ENCODE measurements at regions not wholly inside any gene's neighbourhood (a gene's known extent, or its start where the extent isn't known, plus 50 kb on each side); places are given as distances from the start of the nearest gene placed in this dataset.
"Not testable (repeated sequence)": the region's sequence is repeated elsewhere in the genome, so short reads cannot be mapped to it uniquely, and the experiment has no call there.

DNA sequence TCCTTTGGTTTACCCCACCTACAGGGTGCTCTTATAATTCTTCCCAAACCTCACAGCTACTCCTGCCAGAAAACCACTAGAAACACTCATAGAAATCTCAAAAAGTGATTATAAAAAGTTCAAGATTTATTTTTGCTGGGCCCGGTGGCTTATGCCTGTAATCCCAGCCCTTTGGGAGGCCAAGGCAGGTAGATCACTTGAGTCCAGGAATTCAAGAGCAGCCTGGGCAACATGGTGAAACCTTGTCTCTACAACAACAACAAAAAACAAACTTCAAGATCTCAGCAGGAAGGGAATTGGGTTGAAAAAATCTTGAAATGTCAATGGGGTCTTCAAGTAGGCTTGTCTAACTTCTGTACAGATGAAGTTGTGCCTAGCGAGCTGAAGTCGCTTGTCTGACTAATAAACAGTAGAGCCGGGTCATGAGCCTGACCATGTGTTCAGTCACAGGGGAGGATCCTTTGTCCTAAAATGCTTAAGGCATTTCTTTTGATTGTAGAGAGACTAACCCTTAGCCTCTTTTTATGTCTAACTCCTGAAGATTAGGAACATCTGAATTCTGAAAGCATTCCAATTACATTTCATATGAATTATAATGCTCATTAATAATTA, 124.6 kb downstream of the NOC3L start:
- DNase-seq (ENCODE audit: low read depth in 2 of 2) = no peak
- TF ChIP-seq, protein P1, sequence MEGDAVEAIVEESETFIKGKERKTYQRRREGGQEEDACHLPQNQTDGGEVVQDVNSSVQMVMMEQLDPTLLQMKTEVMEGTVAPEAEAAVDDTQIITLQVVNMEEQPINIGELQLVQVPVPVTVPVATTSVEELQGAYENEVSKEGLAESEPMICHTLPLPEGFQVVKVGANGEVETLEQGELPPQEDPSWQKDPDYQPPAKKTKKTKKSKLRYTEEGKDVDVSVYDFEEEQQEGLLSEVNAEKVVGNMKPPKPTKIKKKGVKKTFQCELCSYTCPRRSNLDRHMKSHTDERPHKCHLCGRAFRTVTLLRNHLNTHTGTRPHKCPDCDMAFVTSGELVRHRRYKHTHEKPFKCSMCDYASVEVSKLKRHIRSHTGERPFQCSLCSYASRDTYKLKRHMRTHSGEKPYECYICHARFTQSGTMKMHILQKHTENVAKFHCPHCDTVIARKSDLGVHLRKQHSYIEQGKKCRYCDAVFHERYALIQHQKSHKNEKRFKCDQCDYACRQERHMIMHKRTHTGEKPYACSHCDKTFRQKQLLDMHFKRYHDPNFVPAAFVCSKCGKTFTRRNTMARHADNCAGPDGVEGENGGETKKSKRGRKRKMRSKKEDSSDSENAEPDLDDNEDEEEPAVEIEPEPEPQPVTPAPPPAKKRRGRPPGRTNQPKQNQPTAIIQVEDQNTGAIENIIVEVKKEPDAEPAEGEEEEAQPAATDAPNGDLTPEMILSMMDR (IDR thresholded peaks at IDR 0.05; ENCODE audit: low read depth, low read length) = no peak
- H3K4me3 ChIP-seq (replicated peaks in 1 of 2; ENCODE audit: low read depth in 2 of 2, low read length in 2 of 2) = no peak overlapping the region

GRCh38 chr10:94239696-94240095, 123.0 kb downstream of the NOC3L start:
- H3K4me3 ChIP-seq (replicated peaks in 1 of 2; ENCODE audit: low read depth in 2 of 2, low read length in 2 of 2) = no peak overlapping the region
- TF ChIP-seq, protein P1 (IDR thresholded peaks at IDR 0.05; ENCODE audit: low read depth, low read length) = no peak
- no peak for DNase-seq (ENCODE audit: low read depth in 2 of 2)

DNA sequence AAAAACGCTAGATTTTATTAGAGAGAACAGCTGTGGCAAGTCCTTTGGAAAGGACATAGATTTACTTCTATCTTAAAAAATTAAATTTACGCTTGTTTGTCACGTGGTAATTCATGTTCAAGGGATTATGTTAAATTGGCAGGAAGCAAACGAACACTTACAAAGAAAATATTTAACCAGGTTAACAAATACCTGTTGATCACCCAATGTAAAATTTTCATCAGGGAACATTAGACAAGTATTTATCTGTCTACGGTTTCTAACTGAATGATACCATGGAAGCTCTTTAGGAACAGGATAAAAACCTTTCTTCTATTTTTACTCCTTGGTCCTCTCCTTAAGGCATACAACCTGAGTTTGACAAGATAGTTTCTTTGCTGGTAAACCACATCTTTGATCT, 122.2 kb downstream of the NOC3L start:
- TF ChIP-seq, protein P1 (IDR thresholded peaks at IDR 0.05; ENCODE audit: low read depth, low read length) = no peak
- DNase-seq (ENCODE audit: low read depth in 2 of 2) = no peak
- no peak overlapping the region for H3K4me3 ChIP-seq (replicated peaks in 1 of 2; ENCODE audit: low read depth in 2 of 2, low read length in 2 of 2)

GRCh38 chr10:94240901-94241300, 121.8 kb downstream of the NOC3L start:
- TF ChIP-seq, protein P1 (IDR thresholded peaks at IDR 0.05; ENCODE audit: low read depth, low read length) = no peak
- no peak for DNase-seq (ENCODE audit: low read depth in 2 of 2)
- H3K4me3 ChIP-seq (replicated peaks in 1 of 2; ENCODE audit: low read depth in 2 of 2, low read length in 2 of 2) = no peak overlapping the region

DNA sequence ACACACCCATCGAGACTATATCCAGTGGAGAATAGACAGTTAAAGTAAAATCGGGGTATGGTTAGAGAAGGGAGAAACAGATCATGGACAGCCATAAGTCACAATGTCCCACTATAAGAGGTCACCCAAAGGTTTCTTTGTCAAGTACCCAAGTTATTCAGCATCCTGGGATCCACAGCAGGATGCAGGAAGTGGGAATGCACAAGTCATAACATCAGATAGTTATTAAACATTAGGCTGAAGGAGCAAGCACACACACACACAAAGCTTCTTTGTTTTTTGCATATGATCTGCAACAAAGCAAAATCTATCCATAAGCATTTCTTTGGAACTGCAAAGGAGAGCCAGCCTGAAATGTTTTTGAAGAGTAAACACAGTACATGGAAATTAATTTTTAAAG, 111.6 kb downstream of the NOC3L start:
- no peak for DNase-seq (ENCODE audit: low read depth in 2 of 2)
- TF ChIP-seq, protein P1 (IDR thresholded peaks at IDR 0.05; ENCODE audit: low read depth, low read length) = no peak
- H3K4me3 ChIP-seq (replicated peaks in 1 of 2; ENCODE audit: low read depth in 2 of 2, low read length in 2 of 2) = no peak overlapping the region

GRCh38 chr10:94251568-94251967, 111.2 kb downstream of the NOC3L start:
- TF ChIP-seq, protein P1 (IDR thresholded peaks at IDR 0.05; ENCODE audit: low read depth, low read length) = no peak
- no peak overlapping the region for H3K4me3 ChIP-seq (replicated peaks in 1 of 2; ENCODE audit: low read depth in 2 of 2, low read length in 2 of 2)
- DNase-seq (ENCODE audit: low read depth in 2 of 2) = no peak

- not testable (repeated sequence) for DNase-seq (ENCODE audit: low read depth in 2 of 2); H3K4me3 ChIP-seq (replicated peaks in 1 of 2; ENCODE audit: low read depth in 2 of 2, low read length in 2 of 2)
Observed at GRCh38 chr10:94257407-94257806, 105.3 kb downstream of the NOC3L start.
